C4-2B (cell line): ENCODE measurements at regions not wholly inside any gene's neighbourhood (a gene's known extent, or its start where the extent isn't known, plus 50 kb on each side); places are given as distances from the start of the nearest gene placed in this dataset.

Experiments used
- CTCF ChIP-seq: fragments of 450-650 bp; conservative IDR thresholded peaks from 2 replicates; pipeline ENCODE4 v1.5.1; 2017; ENCODE audit warnings: mild to moderate bottlenecking
- ZFX ChIP-seq: fragments of 450-650 bp; IDR thresholded peaks from 2 replicates; pipeline ENCODE4 v1.6.1; 2017

- TF ChIP-seq CTCF (no peak), ZFX (no peak)
Observed at GRCh38 chr10:4509405-4509804, 316.6 kb upstream of the AKR1E2 start.
